ENCODE measurements at regions not wholly inside any gene's neighbourhood (a gene's known extent, or its start where the extent isn't known, plus 50 kb on each side); places are given as distances from the start of the nearest gene placed in this dataset.

- H3K18ac ChIP-seq (ENCODE audit: extremely low read depth, low read length) = no peak overlapping the region
- no peak overlapping the region for H2BK120ac ChIP-seq (replicated peaks; ENCODE audit: low read depth, low read length)
- no peak overlapping the region for H3K9ac ChIP-seq (replicated peaks in 1 of 4; ENCODE audit: extremely low read depth in 1 of 4, low read depth in 3 of 4, low read length in 3 of 4)
- no peaks in the 10 kb centered on the region for H3K23me2 ChIP-seq (ENCODE audit: low read depth, low read length)
- H3K14ac ChIP-seq (ENCODE audit: insufficient read length) = no peak overlapping the region
- CTCF ChIA-PET (ENCODE audit: partially characterized antibody) = interaction anchor here (0.9 kb wide), 1 partner anchor 565 kb away, joined by 3 read pairs; no protein-coding TSS in a partner anchor
- peaks cover 0 to 4% (median 0%) of the 10 kb centered on the region in 4 experiments; a peak in 2 of 7 replicates for H3K27me3 ChIP-seq (replicated peaks in 1 of 4; ENCODE audit: control insufficient read depth in 3 of 4, extremely low read depth in 1 of 4, insufficient read depth in 3 of 4, low read length in 3 of 4)
- no peaks in the 10 kb centered on the region for H4K20me1 ChIP-seq (replicated peaks in 1 of 2; ENCODE audit: control insufficient read depth in 1 of 2, insufficient read depth in 2 of 2, low read length in 2 of 2)
- 96% methylated on average over 1 of the region's 1 CpG; no CpG with 5 or more reads in 1 of the 2 experiments for WGBS, 2 experiments (ENCODE audit: extremely low coverage in 1 of 2, insufficient coverage in 1 of 2, insufficient read length in 1 of 2, insufficient replicate concordance in 2 of 2, low coverage in 1 of 2, low lambda C conversion rate in 2 of 2, missing lambda C conversion rate in 1 of 2)
- no peak overlapping the region for H3K27ac ChIP-seq (ENCODE audit: low read depth, low read length)
- no peak overlapping the region for H3K4ac ChIP-seq (replicated peaks; ENCODE audit: insufficient read length, low read depth, low read length)
- H2BK15ac ChIP-seq (ENCODE audit: low read length) = no peak overlapping the region
- no peak overlapping the region for H3K4me3 ChIP-seq (ENCODE audit: extremely low read depth in 1 of 4, insufficient read depth in 2 of 4, low read depth in 3 of 4, low read length in 4 of 4)
- H3K79me2 ChIP-seq (ENCODE audit: control insufficient read depth in 1 of 2, insufficient read depth in 2 of 2, low read length in 2 of 2) = no peaks in the 10 kb centered on the region
- DNase-seq (ENCODE audit: low read depth in 1 of 2, low spot score in 2 of 2) (no peak), FAIRE-seq (no peak)
- no peak overlapping the region for H4K91ac ChIP-seq (replicated peaks; ENCODE audit: insufficient read length, low read length)
- no peak overlapping the region for H2BK20ac ChIP-seq (ENCODE audit: low read length)
- H3K36me3 ChIP-seq (ENCODE audit: control insufficient read depth in 2 of 4, insufficient read depth in 4 of 4, low read length in 3 of 4) = no peaks in the 10 kb centered on the region
- H2AFZ ChIP-seq (ENCODE audit: low read length) = no peak overlapping the region
- no peaks in the 10 kb centered on the region for H3K9me3 ChIP-seq (ENCODE audit: insufficient read depth in 2 of 2, low read depth in 1 of 2, low read length in 1 of 2)
- H3K4me1 ChIP-seq (replicated peaks in 1 of 4; ENCODE audit: control insufficient read depth in 3 of 4, insufficient read depth in 4 of 4, low read length in 3 of 4) = peaks cover 0 to 2% (median under 1%) of the 10 kb centered on the region in 4 experiments; a peak in 1 of 7 replicates
- no peak overlapping the region for H3K4me2 ChIP-seq (ENCODE audit: insufficient read depth in 1 of 2, low read depth in 2 of 2, low read length in 2 of 2)
- POLR2A ChIA-PET (ENCODE audit: partially characterized antibody) = no interaction called here
- no peak overlapping the region for H2BK12ac ChIP-seq (ENCODE audit: low read depth, low read length)
- H4K5ac ChIP-seq (ENCODE audit: insufficient read length, low read depth, low read length) = no peak overlapping the region
- H2BK5ac ChIP-seq (ENCODE audit: low read depth, low read length) = no peak overlapping the region
- H2AK5ac ChIP-seq (ENCODE audit: low read depth, low read length) = no peak overlapping the region
- H3K79me1 ChIP-seq (ENCODE audit: low read depth, low read length) = no peaks in the 10 kb centered on the region
- no peak overlapping the region for H4K8ac ChIP-seq (ENCODE audit: extremely low read depth, insufficient read depth, low read length)
- H3K23ac ChIP-seq (ENCODE audit: insufficient read length) = no peak overlapping the region
- no peak overlapping the region for H3K56ac ChIP-seq (replicated peaks; ENCODE audit: insufficient read length, low read depth, low read length)
- TF ChIP-seq BACH1 (IDR thresholded peaks at IDR 0.05; ENCODE audit: low read length) = no peak
- no peak for TF ChIP-seq CHD2 (IDR thresholded peaks at IDR 0.05; ENCODE audit: low read length)
- no peak for TF ChIP-seq SIRT6 (IDR thresholded peaks at IDR 0.05; ENCODE audit: low read length)
- TF ChIP-seq, protein P1, sequence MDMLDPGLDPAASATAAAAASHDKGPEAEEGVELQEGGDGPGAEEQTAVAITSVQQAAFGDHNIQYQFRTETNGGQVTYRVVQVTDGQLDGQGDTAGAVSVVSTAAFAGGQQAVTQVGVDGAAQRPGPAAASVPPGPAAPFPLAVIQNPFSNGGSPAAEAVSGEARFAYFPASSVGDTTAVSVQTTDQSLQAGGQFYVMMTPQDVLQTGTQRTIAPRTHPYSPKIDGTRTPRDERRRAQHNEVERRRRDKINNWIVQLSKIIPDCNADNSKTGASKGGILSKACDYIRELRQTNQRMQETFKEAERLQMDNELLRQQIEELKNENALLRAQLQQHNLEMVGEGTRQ (IDR thresholded peaks at IDR 0.05; ENCODE audit: low read length) = no peak
- TF ChIP-seq SP4 (IDR thresholded peaks at IDR 0.05; ENCODE audit: low read length) = no peak
- TF ChIP-seq RBBP5 (IDR thresholded peaks at IDR 0.05; ENCODE audit: borderline replicate concordance, low read depth, low read length) = no peak
- no peak for TF ChIP-seq CBX8 (IDR thresholded peaks at IDR 0.05; ENCODE audit: borderline replicate concordance, low read depth, low read length)
- TF ChIP-seq, protein P2, sequence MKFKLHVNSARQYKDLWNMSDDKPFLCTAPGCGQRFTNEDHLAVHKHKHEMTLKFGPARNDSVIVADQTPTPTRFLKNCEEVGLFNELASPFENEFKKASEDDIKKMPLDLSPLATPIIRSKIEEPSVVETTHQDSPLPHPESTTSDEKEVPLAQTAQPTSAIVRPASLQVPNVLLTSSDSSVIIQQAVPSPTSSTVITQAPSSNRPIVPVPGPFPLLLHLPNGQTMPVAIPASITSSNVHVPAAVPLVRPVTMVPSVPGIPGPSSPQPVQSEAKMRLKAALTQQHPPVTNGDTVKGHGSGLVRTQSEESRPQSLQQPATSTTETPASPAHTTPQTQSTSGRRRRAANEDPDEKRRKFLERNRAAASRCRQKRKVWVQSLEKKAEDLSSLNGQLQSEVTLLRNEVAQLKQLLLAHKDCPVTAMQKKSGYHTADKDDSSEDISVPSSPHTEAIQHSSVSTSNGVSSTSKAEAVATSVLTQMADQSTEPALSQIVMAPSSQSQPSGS (IDR thresholded peaks at IDR 0.05; ENCODE audit: low read length) = no peak
- no peak for TF ChIP-seq FOSL1 (IDR thresholded peaks at IDR 0.05; ENCODE audit: insufficient read depth, low read depth, low read length)
- TF ChIP-seq TCF12 (IDR thresholded peaks at IDR 0.05; ENCODE audit: low read depth, low read length) = no peak
- no peak for TF ChIP-seq SIN3A (conservative IDR thresholded peaks at IDR 0.05 in 1 of 2, IDR thresholded peaks at IDR 0.05 in 1 of 2; ENCODE audit: low read depth in 1 of 2, low read length in 2 of 2)
- no peak for TF ChIP-seq HDAC6 (IDR thresholded peaks at IDR 0.05; ENCODE audit: low read depth, low read length)
Measured at GRCh38 chr1:113280581-113280980, 109.7 kb upstream of the MAGI3 start.

Data from H1 (cell line).